Stomach (tissue), 8 donors: ENCODE measurements at regions not wholly inside any gene's neighbourhood (a gene's known extent, or its start where the extent isn't known, plus 50 kb on each side); places are given as distances from the start of the nearest gene placed in this dataset.

Experiments used
- DNase-seq, 2 donors: peaks; one replicate each; pipeline versions ENCODE4 v3.0.0 to v3.0.0-alpha.2; 2013 to 2019
- H3K27ac ChIP-seq, 5 donors: fragments of 200-600 bp in 4 of 5; sonication (generic) in 4 of 5; one replicate each; pipeline ENCODE4 v1.5.1; 2013 to 2019; ENCODE audit warnings: mild to moderate bottlenecking in 1 of 5, moderate library complexity in 1 of 5
- H3K27me3 ChIP-seq, 3 donors: fragments of 200-600 bp; sonication (generic); one replicate each; pipeline ENCODE4 v1.5.1; 2017 to 2019; ENCODE audit warnings: mixed run types in 1 of 3
- H3K36me3 ChIP-seq, 4 donors: fragments of 200-600 bp; sonication (generic); 1 replicate in 3 of 4; 2 replicates in 1 of 4; pipeline ENCODE4 v1.5.1; 2016 to 2019
- H3K4me1 ChIP-seq, 4 donors: fragments of 200-600 bp; sonication (generic); one replicate each; pipeline ENCODE4 v1.5.1; 2016 to 2019
- H3K4me3 ChIP-seq, 4 donors: fragments of 200-600 bp; sonication (generic) in 3 of 4; one replicate each; pipeline ENCODE4 v1.5.1; 2016 to 2019; ENCODE audit warnings: mild to moderate bottlenecking in 1 of 4
- H3K9me3 ChIP-seq, 4 donors: fragments of 200-600 bp; sonication (generic); one replicate each; pipeline ENCODE4 v1.5.1; 2016 to 2019
- EP300 ChIP-seq: sonication (generic); formaldehyde crosslinking; IDR thresholded peaks from one replicate; pipeline ENCODE4 v1.6.1; 2017; ENCODE audit warnings: antibody characterized with exemption
- POLR2A ChIP-seq, 4 donors: fragments of 450-650 bp; IDR thresholded peaks; one replicate each; pipeline ENCODE4 v1.6.1; 2016; ENCODE audit warnings: antibody characterized with exemption in 4 of 4, control low read depth in 2 of 4, mild to moderate bottlenecking in 1 of 4, moderate library complexity in 1 of 4
- POLR2AphosphoS5 ChIP-seq, 3 donors: sonication (generic); formaldehyde crosslinking; IDR thresholded peaks; one replicate each; pipeline ENCODE4 v1.6.1; 2016; ENCODE audit warnings: antibody characterized with exemption in 3 of 3
- WGBS, 5 donors: extraction: QIAGEN DNeasy Blood & Tissue Kit in 3 of 5; methylation state at CpG; one replicate each; pipeline versions ENCODE4 v1.1.5 to v1.1.7; 2013 to 2018; 5-methylcytosine and 5-hydroxymethylcytosine counted together
- intact Hi-C: fragments of 100-400 bp; cut with DNase I; formaldehyde crosslinking; loops from one replicate; pipeline ENCODE4 v1.15.1; 2023; ENCODE audit warnings: low total_unique reads
- TF ChIP-seq, protein P1 (sequence below), 7 experiments: fragments of 450-650 bp in 4 of 7; fragments of 200-600 bp in 3 of 7; sonication (generic) in 3 of 7; IDR thresholded peaks; one replicate each; pipeline ENCODE4 v1.5.1; 2016 to 2019; ENCODE audit warnings: antibody characterized with exemption in 7 of 7, control low read depth in 2 of 7, mild to moderate bottlenecking in 1 of 7
- donor health status: healthy with polysubstance abuse.
- donor health status: Bipolar disorder and iron deficiency.
- donor health status: healthy.

DNA sequence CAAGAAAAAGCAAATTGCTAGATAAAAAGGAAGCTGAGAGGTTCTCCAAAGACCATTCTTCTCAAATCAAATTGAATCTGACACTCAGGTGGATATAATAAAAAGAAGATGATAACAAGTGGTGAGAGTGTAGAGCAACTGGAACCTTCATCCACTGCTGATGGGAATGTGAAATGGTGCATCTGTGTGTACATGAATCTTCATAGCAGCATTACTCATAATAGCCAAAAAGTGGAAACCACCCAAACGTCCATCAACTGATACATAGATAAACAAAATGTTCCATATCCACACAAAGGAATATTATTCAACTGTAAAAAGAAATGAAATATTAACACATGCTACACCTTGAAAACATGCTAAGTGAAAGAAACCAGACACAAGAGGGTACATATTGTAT is 357.2 kb upstream of the EPHA4 start:
- no peaks in the 10 kb centered on the region for H3K36me3 ChIP-seq
- H3K4me1 ChIP-seq: no peaks in the 10 kb centered on the region
- no peak overlapping the region for H3K27ac ChIP-seq
- no peaks in the 10 kb centered on the region for H3K27me3 ChIP-seq
- TF ChIP-seq POLR2AphosphoS5 (IDR thresholded peaks at IDR 0.05) (no peak), POLR2A (IDR thresholded peaks at IDR 0.05) (no peak), EP300 (no peak)
- TF ChIP-seq, protein P1, sequence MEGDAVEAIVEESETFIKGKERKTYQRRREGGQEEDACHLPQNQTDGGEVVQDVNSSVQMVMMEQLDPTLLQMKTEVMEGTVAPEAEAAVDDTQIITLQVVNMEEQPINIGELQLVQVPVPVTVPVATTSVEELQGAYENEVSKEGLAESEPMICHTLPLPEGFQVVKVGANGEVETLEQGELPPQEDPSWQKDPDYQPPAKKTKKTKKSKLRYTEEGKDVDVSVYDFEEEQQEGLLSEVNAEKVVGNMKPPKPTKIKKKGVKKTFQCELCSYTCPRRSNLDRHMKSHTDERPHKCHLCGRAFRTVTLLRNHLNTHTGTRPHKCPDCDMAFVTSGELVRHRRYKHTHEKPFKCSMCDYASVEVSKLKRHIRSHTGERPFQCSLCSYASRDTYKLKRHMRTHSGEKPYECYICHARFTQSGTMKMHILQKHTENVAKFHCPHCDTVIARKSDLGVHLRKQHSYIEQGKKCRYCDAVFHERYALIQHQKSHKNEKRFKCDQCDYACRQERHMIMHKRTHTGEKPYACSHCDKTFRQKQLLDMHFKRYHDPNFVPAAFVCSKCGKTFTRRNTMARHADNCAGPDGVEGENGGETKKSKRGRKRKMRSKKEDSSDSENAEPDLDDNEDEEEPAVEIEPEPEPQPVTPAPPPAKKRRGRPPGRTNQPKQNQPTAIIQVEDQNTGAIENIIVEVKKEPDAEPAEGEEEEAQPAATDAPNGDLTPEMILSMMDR (IDR thresholded peaks at IDR 0.05): no peak
- no peak overlapping the region for H3K4me3 ChIP-seq
- no peak for DNase-seq
- 0 to 19% (median 18%) methylated on average over 1 of the region's 1 CpG for WGBS, 5 donors
- intact Hi-C loops: no loop called here
- H3K9me3 ChIP-seq: peaks cover 0 to 4% (median 0%) of the 10 kb centered on the region in 4 donors

DNA sequence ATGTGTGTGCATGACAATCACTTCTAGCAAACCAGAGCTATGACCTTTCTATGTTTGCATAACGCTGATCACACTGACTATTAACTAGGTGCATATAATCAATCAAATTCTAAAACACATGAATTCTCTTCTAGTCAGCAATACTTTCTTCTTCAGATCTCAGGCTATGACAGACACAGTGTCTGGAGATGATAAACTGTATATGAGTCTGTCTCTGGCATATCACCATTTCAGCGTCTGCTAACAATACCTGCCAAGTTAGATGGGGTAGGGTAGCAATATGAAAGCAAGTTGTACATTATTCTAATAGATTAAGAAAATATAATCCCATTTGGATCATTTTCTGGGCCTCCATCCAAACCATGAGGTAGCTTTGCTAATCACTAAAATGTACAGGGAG is 354.2 kb upstream of the EPHA4 start:
- intact Hi-C loops: no loop called here
- Histone ChIP-seq H3K36me3 (no peaks in the 10 kb centered on the region), H3K27ac (no peak overlapping the region), H3K27me3 (no peaks in the 10 kb centered on the region), H3K4me3 (no peak overlapping the region), H3K4me1 (no peaks in the 10 kb centered on the region), H3K9me3 (no peaks in the 10 kb centered on the region)
- WGBS, 5 donors: 69 to 84% (median 73%) methylated on average over 2 of the region's 2 CpGs
- no peak for TF ChIP-seq EP300
- TF ChIP-seq POLR2AphosphoS5 (IDR thresholded peaks at IDR 0.05): no peak
- TF ChIP-seq, protein P1 (IDR thresholded peaks at IDR 0.05): no peak
- no peak for TF ChIP-seq POLR2A (IDR thresholded peaks at IDR 0.05)
- DNase-seq: no peak

DNA sequence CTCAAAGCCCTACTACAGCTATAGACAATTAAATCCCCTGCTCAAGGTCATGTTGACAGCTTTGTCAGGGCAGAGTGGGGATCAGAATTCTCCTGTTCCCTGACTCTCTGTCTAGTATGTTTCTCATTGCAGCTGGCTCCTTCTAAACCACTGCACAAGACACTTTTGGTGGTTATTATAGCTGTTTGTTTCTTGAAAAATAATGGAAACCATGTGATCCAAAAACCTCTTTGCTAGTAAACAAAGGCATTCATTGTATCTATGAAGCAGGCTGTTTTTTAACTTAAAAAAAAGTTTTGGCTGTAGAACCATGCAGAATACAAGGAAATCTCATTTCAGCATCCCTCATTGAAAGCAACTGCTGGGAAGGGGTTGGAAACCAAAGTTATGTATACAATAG is 352.5 kb upstream of the EPHA4 start:
- Histone ChIP-seq H3K36me3 (no peaks in the 10 kb centered on the region), H3K9me3 (no peaks in the 10 kb centered on the region), H3K4me1 (no peaks in the 10 kb centered on the region), H3K27me3 (no peaks in the 10 kb centered on the region), H3K4me3 (no peak overlapping the region), H3K27ac (no peak overlapping the region)
- peak in 1 of 2 donors; percentile 5 for DNase-seq
- intact Hi-C loops: no loop called here
- no peak for TF ChIP-seq POLR2A (IDR thresholded peaks at IDR 0.05)
- TF ChIP-seq POLR2AphosphoS5 (IDR thresholded peaks at IDR 0.05): no peak
- no peak for TF ChIP-seq EP300
- TF ChIP-seq, protein P1 (IDR thresholded peaks at IDR 0.05): no peak

DNA sequence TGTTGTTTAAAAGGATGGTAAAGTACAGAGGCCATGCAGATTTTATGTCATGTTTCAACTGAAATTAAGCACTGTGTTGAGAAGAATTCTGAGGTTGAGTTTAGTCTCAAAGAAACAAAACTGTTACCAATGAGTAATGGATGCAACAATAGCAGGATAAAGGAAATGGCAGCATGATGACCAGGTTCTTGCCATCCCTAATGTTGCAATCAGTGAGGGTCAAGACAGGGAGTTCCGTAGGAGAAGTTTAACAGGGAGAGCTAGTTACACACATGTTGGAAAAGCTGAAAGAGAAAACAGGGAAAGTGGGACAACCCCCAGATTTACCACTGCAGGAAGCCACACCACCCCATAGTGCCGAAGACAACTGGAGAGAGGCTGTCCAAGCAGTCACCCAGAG is 343.8 kb upstream of the EPHA4 start:
- Histone ChIP-seq H3K36me3 (no peaks in the 10 kb centered on the region), H3K9me3 (no peaks in the 10 kb centered on the region), H3K4me1 (no peaks in the 10 kb centered on the region), H3K27me3 (no peaks in the 10 kb centered on the region), H3K4me3 (no peak overlapping the region), H3K27ac (no peak overlapping the region)
- TF ChIP-seq, protein P1 (IDR thresholded peaks at IDR 0.05): no peak
- TF ChIP-seq POLR2AphosphoS5 (IDR thresholded peaks at IDR 0.05): no peak
- TF ChIP-seq POLR2A (IDR thresholded peaks at IDR 0.05): no peak
- no peak for TF ChIP-seq EP300
- intact Hi-C loops: no loop called here
- DNase-seq: no peak
- 86 to 93% (median 88%) methylated on average over 2 of the region's 2 CpGs for WGBS, 5 donors
